BE2C (cell line): ENCODE measurements at regions not wholly inside any gene's neighbourhood (a gene's known extent, or its start where the extent isn't known, plus 50 kb on each side); places are given as distances from the start of the nearest gene placed in this dataset.

Experiments
- DNase-seq: peaks from one replicate; pipeline ENCODE4 v3.0.0-alpha.2; 2020
- H3K27me3 ChIP-seq: fragments of 250-450 bp; sonication (Bioruptor Pico); 2 replicates; pipeline ENCODE4 v1.5.1; 2020; ENCODE audit warnings: mild to moderate bottlenecking
- H3K36me3 ChIP-seq: fragments of 250-450 bp; sonication (Bioruptor Pico); 2 replicates; pipeline ENCODE4 v1.5.1; 2020; ENCODE audit warnings: mild to moderate bottlenecking
- H3K4me1 ChIP-seq: fragments of 250-450 bp; sonication (Bioruptor Pico); 2 replicates; pipeline ENCODE4 v1.5.1; 2020
- H3K4me3 ChIP-seq: 2 replicates; pipeline ENCODE4 v1.5.1; 2011; ENCODE audit warnings: low read depth, low read length
- H3K9me3 ChIP-seq: fragments of 250-450 bp; sonication (Bioruptor Pico); 2 replicates; pipeline ENCODE4 v1.5.1; 2020
- CTCF ChIP-seq: IDR thresholded peaks from 2 replicates; pipeline ENCODE4 v1.5.1; 2012; ENCODE audit warnings: mild to moderate bottlenecking, low read depth, low read length

GRCh38 chr10:128563904-128564303, 437.7 kb upstream of the MKI67 start:
- no peak for TF ChIP-seq CTCF
- Histone ChIP-seq H3K27me3 (no peaks in the 10 kb centered on the region), H3K9me3 (no peaks in the 10 kb centered on the region), H3K4me3 (no peak overlapping the region), H3K36me3 (no peaks in the 10 kb centered on the region), H3K4me1 (no peaks in the 10 kb centered on the region)
- DNase-seq, result no peak

GRCh38 chr10:128566361-128566968, 440.2 kb upstream of the MKI67 start:
- TF ChIP-seq CTCF, result no peak
- no peak overlapping the region for H3K4me3 ChIP-seq
- no peaks in the 10 kb centered on the region for H3K36me3 ChIP-seq
- no peaks in the 10 kb centered on the region for H3K9me3 ChIP-seq
- DNase-seq, result no peak
- no peaks in the 10 kb centered on the region for H3K27me3 ChIP-seq
- H3K4me1 ChIP-seq, result no peaks in the 10 kb centered on the region

GRCh38 chr10:128567551-128567950, 441.3 kb upstream of the MKI67 start:
- Histone ChIP-seq H3K9me3 (no peaks in the 10 kb centered on the region), H3K36me3 (no peaks in the 10 kb centered on the region), H3K4me3 (no peak overlapping the region), H3K4me1 (no peaks in the 10 kb centered on the region), H3K27me3 (no peaks in the 10 kb centered on the region)
- DNase-seq, result no peak
- TF ChIP-seq CTCF, result no peak

- no peaks in the 10 kb centered on the region for H3K36me3 ChIP-seq
- no peaks in the 10 kb centered on the region for H3K4me1 ChIP-seq
- no peak overlapping the region for H3K4me3 ChIP-seq
- no peak for TF ChIP-seq CTCF
- no peaks in the 10 kb centered on the region for H3K9me3 ChIP-seq
- no peak for DNase-seq
- H3K27me3 ChIP-seq, result no peaks in the 10 kb centered on the region
These were observed 441.8 kb upstream of the MKI67 start for GRCh38 chr10:128568041-128568440.

GRCh38 chr10:128568491-128568890, 442.3 kb upstream of the MKI67 start:
- no peak overlapping the region for H3K4me3 ChIP-seq
- no peaks in the 10 kb centered on the region for H3K9me3 ChIP-seq
- no peaks in the 10 kb centered on the region for H3K36me3 ChIP-seq
- no peak for DNase-seq
- no peak for TF ChIP-seq CTCF
- H3K4me1 ChIP-seq, result no peaks in the 10 kb centered on the region
- no peaks in the 10 kb centered on the region for H3K27me3 ChIP-seq

- Histone ChIP-seq H3K27me3 (no peaks in the 10 kb centered on the region), H3K9me3 (no peaks in the 10 kb centered on the region), H3K4me1 (no peaks in the 10 kb centered on the region), H3K36me3 (no peaks in the 10 kb centered on the region), H3K4me3 (no peak overlapping the region)
- no peak for TF ChIP-seq CTCF
- no peak for DNase-seq
These were observed 443.0 kb upstream of the MKI67 start for GRCh38 chr10:128568990-128569945.
